PC-3 (cell line): ENCODE measurements at regions not wholly inside any gene's neighbourhood (a gene's known extent, or its start where the extent isn't known, plus 50 kb on each side); places are given as distances from the start of the nearest gene placed in this dataset.

Experiments used
- ATAC-seq: fragments of 200-7000 bp; cut with Tn5 transposase; 2 replicates; pipeline ENCODE4 v1.9.1; 2020; ENCODE audit warnings: mild to moderate bottlenecking, moderate library complexity
- BruUV-seq: library from RNA; stranded (reverse); fragments of 400-500 nt; replicated peaks from 2 replicates; lab custom pipeline; 2021; lab: Mats Ljungman, UMichigan
- CTCF ChIA-PET: fragments of 300-600 bp; sonication (Branson Sonifier 250); formaldehyde crosslinking; loops from one replicate; lab custom pipeline; 2022; ENCODE audit warnings: antibody characterized with exemption; lab: Charles Lee
- POLR2A ChIA-PET: fragments of 300-600 bp; sonication (Branson Sonifier 250); formaldehyde crosslinking; loops from one replicate; lab custom pipeline; 2022; ENCODE audit warnings: antibody characterized with exemption; ENCODE audit not compliant: unreplicated experiment; lab: Charles Lee
- DNase-seq: peaks from one replicate; pipeline ENCODE4 v3.0.0-alpha.2; 2015
- H2AFZ ChIP-seq: fragments of 300-600 bp; sonication (generic); 2 replicates; pipeline ENCODE4 v1.6.0; 2016; ENCODE audit warnings: antibody characterized with exemption, low read length
- H3F3A ChIP-seq: fragments of 300-600 bp; sonication (generic); one replicate; pipeline ENCODE4 v1.6.0; 2017; ENCODE audit warnings: antibody characterized with exemption, low read length, control low read depth, mild to moderate bottlenecking; ENCODE audit not compliant: unreplicated experiment
- H3K27ac ChIP-seq: fragments of 300-600 bp; sonication (generic); 2 replicates; pipeline ENCODE4 v1.5.1; 2016; ENCODE audit warnings: mild to moderate bottlenecking, low read length
- H3K27me3 ChIP-seq: fragments of 300-600 bp; sonication (generic); 2 replicates; pipeline ENCODE4 v1.6.1; 2016; ENCODE audit warnings: low read length, mixed read lengths
- H3K36me3 ChIP-seq: fragments of 300-600 bp; sonication (generic); 2 replicates; pipeline ENCODE4 v1.6.1; 2016; ENCODE audit warnings: low read depth, mixed run types, low read length, mixed read lengths
- H3K4me1 ChIP-seq: fragments of 300-600 bp; sonication (generic); 2 replicates; pipeline ENCODE4 v1.5.1; 2016; ENCODE audit warnings: low read length; ENCODE audit not compliant: insufficient read depth
- H3K4me2 ChIP-seq: fragments of 300-600 bp; sonication (generic); 2 replicates; pipeline ENCODE4 v1.6.0; 2016; ENCODE audit warnings: low read length
- H3K4me3 ChIP-seq: fragments of 300-600 bp; sonication (generic); 2 replicates; pipeline ENCODE4 v1.5.1; 2016; ENCODE audit warnings: mild to moderate bottlenecking, low read length, mixed read lengths
- H3K79me2 ChIP-seq: fragments of 300-600 bp; sonication (generic); 2 replicates; pipeline ENCODE4 v1.6.1; 2017; ENCODE audit warnings: low read length, mixed read lengths
- H3K9ac ChIP-seq: fragments of 300-600 bp; sonication (generic); 2 replicates; pipeline ENCODE4 v1.6.0; 2016; ENCODE audit warnings: mild to moderate bottlenecking, low read length
- H3K9me2 ChIP-seq: fragments of 300-600 bp; sonication (generic); replicated peaks from 2 replicates; pipeline ENCODE4 v1.6.1; 2016; ENCODE audit warnings: mixed run types, low read length, mixed read lengths
- H3K9me3 ChIP-seq: fragments of 300-600 bp; sonication (generic); 2 replicates; pipeline ENCODE4 v1.6.1; 2016; ENCODE audit warnings: low read length, mixed read lengths
- H4K20me1 ChIP-seq: fragments of 300-600 bp; sonication (generic); 2 replicates; pipeline ENCODE4 v1.6.1; 2016; ENCODE audit warnings: low read length, mixed read lengths
- EZH2 ChIP-seq: fragments of 300-600 bp; sonication (generic); IDR thresholded peaks from one replicate; pipeline ENCODE4 v1.6.1; 2017; ENCODE audit warnings: antibody characterized with exemption, mild to moderate bottlenecking, low read length; ENCODE audit not compliant: unreplicated experiment
- EZH2phosphoT487 ChIP-seq: fragments of 300-600 bp; sonication (generic); IDR thresholded peaks from 2 replicates; pipeline ENCODE4 v1.6.1; 2018; ENCODE audit warnings: mild to moderate bottlenecking, antibody characterized with exemption, low read length, borderline replicate concordance
- intact Hi-C: fragments of 100-400 bp; cut with micrococcal nuclease; formaldehyde crosslinking; loops from 2 replicates; pipeline ENCODE4 v1.9.0; 2023
- TF ChIP-seq, protein P1 (sequence below): fragments of 300-600 bp; sonication (generic); conservative IDR thresholded peaks from 2 replicates; pipeline ENCODE4 v1.5.1; 2017; ENCODE audit warnings: antibody characterized with exemption, low read depth, mild to moderate bottlenecking, low read length

DNA sequence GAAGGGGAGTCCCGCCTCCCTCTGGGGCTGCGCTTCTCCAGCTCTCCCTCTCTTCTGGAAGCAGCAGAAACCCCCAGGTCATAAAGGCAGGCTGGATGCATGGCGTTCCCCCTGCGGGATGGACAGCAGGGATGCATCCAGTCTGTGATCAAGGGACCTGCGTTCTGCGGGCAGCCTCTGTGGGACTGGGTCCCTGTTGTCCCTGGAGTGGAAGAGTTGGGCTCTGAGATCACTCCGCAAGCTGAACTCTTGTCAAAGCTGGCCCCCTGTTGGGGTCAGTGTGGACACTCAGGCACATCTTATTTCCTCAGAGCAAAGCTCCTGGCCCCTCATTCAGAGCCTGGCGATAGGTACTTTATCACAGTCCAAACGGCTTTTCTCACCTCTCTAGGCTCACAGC, 341.2 kb downstream of the PTPRU start:
- TF ChIP-seq EZH2: no peak
- TF ChIP-seq, protein P1, sequence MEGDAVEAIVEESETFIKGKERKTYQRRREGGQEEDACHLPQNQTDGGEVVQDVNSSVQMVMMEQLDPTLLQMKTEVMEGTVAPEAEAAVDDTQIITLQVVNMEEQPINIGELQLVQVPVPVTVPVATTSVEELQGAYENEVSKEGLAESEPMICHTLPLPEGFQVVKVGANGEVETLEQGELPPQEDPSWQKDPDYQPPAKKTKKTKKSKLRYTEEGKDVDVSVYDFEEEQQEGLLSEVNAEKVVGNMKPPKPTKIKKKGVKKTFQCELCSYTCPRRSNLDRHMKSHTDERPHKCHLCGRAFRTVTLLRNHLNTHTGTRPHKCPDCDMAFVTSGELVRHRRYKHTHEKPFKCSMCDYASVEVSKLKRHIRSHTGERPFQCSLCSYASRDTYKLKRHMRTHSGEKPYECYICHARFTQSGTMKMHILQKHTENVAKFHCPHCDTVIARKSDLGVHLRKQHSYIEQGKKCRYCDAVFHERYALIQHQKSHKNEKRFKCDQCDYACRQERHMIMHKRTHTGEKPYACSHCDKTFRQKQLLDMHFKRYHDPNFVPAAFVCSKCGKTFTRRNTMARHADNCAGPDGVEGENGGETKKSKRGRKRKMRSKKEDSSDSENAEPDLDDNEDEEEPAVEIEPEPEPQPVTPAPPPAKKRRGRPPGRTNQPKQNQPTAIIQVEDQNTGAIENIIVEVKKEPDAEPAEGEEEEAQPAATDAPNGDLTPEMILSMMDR: no peak
- no peak for TF ChIP-seq EZH2phosphoT487
- no peak overlapping the region for H2AFZ ChIP-seq
- intact Hi-C loops: no loop called here
- no peak overlapping the region for H3K4me3 ChIP-seq
- no peak overlapping the region for H3K9ac ChIP-seq
- ChIA-PET POLR2A (no interaction called here), CTCF (no interaction called here)
- H3K4me1 ChIP-seq: peaks cover 41% of the 10 kb centered on the region
- H3K9me2 ChIP-seq: no peaks in the 10 kb centered on the region
- no peaks in the 10 kb centered on the region for H3K27me3 ChIP-seq
- H3K9me3 ChIP-seq: no peaks in the 10 kb centered on the region
- no peak for DNase-seq
- H4K20me1 ChIP-seq: no peaks in the 10 kb centered on the region
- H3F3A ChIP-seq: no peaks in the 10 kb centered on the region
- no peaks in the 10 kb centered on the region for H3K36me3 ChIP-seq
- no peaks in the 10 kb centered on the region for H3K79me2 ChIP-seq
- no TSS peak for BruUV-seq
- H3K27ac ChIP-seq: no peak overlapping the region
- ATAC-seq: no peak
- H3K4me2 ChIP-seq: no peak overlapping the region

DNA sequence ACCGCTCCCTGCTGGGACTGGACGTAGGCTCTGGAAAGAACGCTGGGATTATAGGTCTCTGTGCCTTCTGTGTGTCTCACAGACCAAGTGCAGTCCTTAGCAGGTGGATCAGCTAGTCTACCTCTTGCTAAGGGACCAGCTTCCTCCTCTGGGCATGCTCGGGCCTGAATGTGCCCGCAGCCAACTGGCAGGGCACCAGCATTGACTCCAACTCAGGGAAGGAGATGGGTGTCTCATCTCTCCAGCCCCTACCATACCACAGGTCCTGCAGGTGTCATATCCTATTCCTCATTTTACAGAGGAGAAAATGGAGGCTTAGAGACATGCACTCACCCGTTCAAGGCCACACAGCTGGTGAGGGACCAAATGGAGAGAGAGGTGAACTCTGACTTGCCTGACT, 340.2 kb downstream of the PTPRU start:
- Histone ChIP-seq H3K9ac (no peak overlapping the region), H4K20me1 (no peaks in the 10 kb centered on the region), H3K9me3 (no peaks in the 10 kb centered on the region), H3K4me1 (peaks cover 47% of the 10 kb centered on the region), H3K36me3 (no peaks in the 10 kb centered on the region), H3K9me2 (no peaks in the 10 kb centered on the region), H3K4me2 (no peak overlapping the region), H3F3A (peaks cover under 1% of the 10 kb centered on the region), H2AFZ (no peak overlapping the region), H3K4me3 (no peak overlapping the region), H3K27me3 (no peaks in the 10 kb centered on the region), H3K79me2 (no peaks in the 10 kb centered on the region), H3K27ac (no peak overlapping the region)
- no peak for ATAC-seq
- ChIA-PET POLR2A (no interaction called here), CTCF (interaction anchor here (0.6 kb wide), 1 partner anchor 133 kb away, joined by 4 read pairs; no protein-coding TSS in a partner anchor)
- peak; percentile 5 for DNase-seq
- no TSS peak for BruUV-seq
- TF ChIP-seq EZH2phosphoT487: no peak
- TF ChIP-seq EZH2: no peak
- TF ChIP-seq, protein P1: no peak
- intact Hi-C loops: no loop called here

DNA sequence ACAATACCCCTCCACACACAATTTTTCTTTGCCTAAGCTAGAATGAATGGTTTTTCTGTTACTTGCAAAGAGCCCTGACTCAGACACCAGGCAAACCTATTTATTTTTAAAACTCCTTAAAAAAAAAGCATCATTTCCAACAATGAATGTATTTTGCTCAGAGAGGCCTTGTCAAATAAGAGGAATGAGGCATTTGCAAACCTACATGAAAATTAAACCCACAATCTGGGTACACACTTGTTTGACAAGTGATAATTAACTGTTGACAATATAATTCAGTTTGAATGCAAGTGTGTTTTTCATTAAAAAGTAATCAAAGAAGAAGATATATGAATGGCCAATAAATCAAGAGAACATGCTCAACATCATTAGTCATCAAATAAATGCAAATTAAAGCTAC, 339.5 kb downstream of the PTPRU start:
- Histone ChIP-seq H3K27ac (0 out of 2 replicates have a peak overlapping the region, but pooled peaks have one; percentile 23), H3K27me3 (no peaks in the 10 kb centered on the region), H3F3A (peaks cover 7% of the 10 kb centered on the region), H3K9me2 (no peaks in the 10 kb centered on the region), H3K4me1 (peaks cover 54% of the 10 kb centered on the region), H3K36me3 (no peaks in the 10 kb centered on the region), H3K4me3 (no peak overlapping the region), H3K9me3 (no peaks in the 10 kb centered on the region), H4K20me1 (no peaks in the 10 kb centered on the region), H2AFZ (no peak overlapping the region), H3K79me2 (no peaks in the 10 kb centered on the region), H3K9ac (no peak overlapping the region), H3K4me2 (0 out of 2 replicates have a peak overlapping the region, but pooled peaks have one; percentile 1)
- ChIA-PET CTCF (interaction anchor here (0.6 kb wide), 1 partner anchor 134 kb away, joined by 4 read pairs; no protein-coding TSS in a partner anchor), POLR2A (no interaction called here)
- ATAC-seq (peak; percentile 38; the same call in 1 of the 2 replicates), DNase-seq (no peak)
- TF ChIP-seq EZH2phosphoT487: no peak
- TF ChIP-seq, protein P1: no peak
- TF ChIP-seq EZH2: no peak
- intact Hi-C loops: no loop called here
- BruUV-seq: no TSS peak
